Mucosa of descending colon (tissue), 3 donors: ENCODE measurements at regions not wholly inside any gene's neighbourhood (a gene's known extent, or its start where the extent isn't known, plus 50 kb on each side); places are given as distances from the start of the nearest gene placed in this dataset.
A peak's percentile ranks its signal among the peaks of the same experiment; 100 is the strongest.

Experiments
- ATAC-seq: fragments of 200-7000 bp; cut with Tn5 transposase; one replicate; pipeline ENCODE4 v1.9.1; 2020; ENCODE audit warnings: mild to moderate bottlenecking, moderate library complexity
- DNase-seq, 3 donors: peaks; one replicate each; pipeline ENCODE4 v3.0.0-alpha.2; 2020
- H3K36me3 ChIP-seq: fragments of 200-600 bp; one replicate; pipeline ENCODE4 v1.8.0; 2021; ENCODE audit warnings: low read depth, mild to moderate bottlenecking
- H3K4me1 ChIP-seq: fragments of 200-600 bp; one replicate; pipeline ENCODE4 v1.8.0; 2021; ENCODE audit warnings: low read depth, mild to moderate bottlenecking
- H3K4me3 ChIP-seq: fragments of 200-600 bp; one replicate; pipeline ENCODE4 v1.8.0; 2021; ENCODE audit warnings: mild to moderate bottlenecking
- H3K9me3 ChIP-seq: fragments of 200-600 bp; one replicate; pipeline ENCODE4 v1.8.0; 2021; ENCODE audit warnings: mild to moderate bottlenecking
- CTCF ChIP-seq: fragments of 200-600 bp; IDR thresholded peaks from one replicate; pipeline ENCODE4 v1.8.0; 2022; ENCODE audit warnings: antibody characterized with exemption, mild to moderate bottlenecking
- intact Hi-C, 2 donors: fragments of 100-400 bp; cut with DNase I in 1 of 2; cut with micrococcal nuclease in 1 of 2; formaldehyde crosslinking; loops; one replicate each; pipeline versions ENCODE4 v1.11.0 to v1.11.1; 2022; cut with DNase I, micrococcal nuclease
- donor health status: DM: no; HTN: no; CAD: no; lungs with moderate emphysema.
- donor health status: DM: no; HTN: no; CAD: no.
- donor health status: DM: no; HTN: yes; CAD: no.

- intact Hi-C loops, result no loop called here
- H3K9me3 ChIP-seq, result no peaks in the 10 kb centered on the region
- H3K36me3 ChIP-seq, result no peaks in the 10 kb centered on the region
- H3K4me1 ChIP-seq, result no peaks in the 10 kb centered on the region
- no peak for ATAC-seq
- DNase-seq, result no peak
- TF ChIP-seq CTCF, result no peak
- no peak overlapping the region for H3K4me3 ChIP-seq
These were observed 58.1 kb upstream of the SH3GLB1 start for GRCh38 chr1:86646256-86646655.

DNA sequence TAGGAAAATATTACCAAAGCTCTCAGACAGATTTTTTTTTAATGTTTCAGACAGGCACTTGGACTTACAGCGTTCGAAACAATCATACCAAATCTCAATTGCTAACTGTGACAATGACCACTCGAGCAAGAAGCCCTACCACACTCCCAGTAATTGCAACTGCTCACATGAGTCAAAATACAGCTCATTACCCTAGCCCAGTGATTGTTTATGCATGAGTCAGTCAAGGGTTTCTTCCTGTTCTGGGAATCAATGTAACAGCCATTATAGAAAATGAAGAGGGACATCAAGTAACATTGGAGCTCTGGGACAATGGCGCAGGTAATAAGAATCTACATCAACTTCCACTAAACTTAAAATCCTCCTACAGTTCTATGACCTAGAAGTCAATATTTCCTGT is 56.1 kb upstream of the SH3GLB1 start:
- peak; percentile 87 for ATAC-seq
- DNase-seq, result no peak
- Histone ChIP-seq H3K4me3 (no peak overlapping the region), H3K36me3 (no peaks in the 10 kb centered on the region), H3K9me3 (no peaks in the 10 kb centered on the region), H3K4me1 (no peaks in the 10 kb centered on the region)
- intact Hi-C loops, result no loop called here
- no peak for TF ChIP-seq CTCF

DNA sequence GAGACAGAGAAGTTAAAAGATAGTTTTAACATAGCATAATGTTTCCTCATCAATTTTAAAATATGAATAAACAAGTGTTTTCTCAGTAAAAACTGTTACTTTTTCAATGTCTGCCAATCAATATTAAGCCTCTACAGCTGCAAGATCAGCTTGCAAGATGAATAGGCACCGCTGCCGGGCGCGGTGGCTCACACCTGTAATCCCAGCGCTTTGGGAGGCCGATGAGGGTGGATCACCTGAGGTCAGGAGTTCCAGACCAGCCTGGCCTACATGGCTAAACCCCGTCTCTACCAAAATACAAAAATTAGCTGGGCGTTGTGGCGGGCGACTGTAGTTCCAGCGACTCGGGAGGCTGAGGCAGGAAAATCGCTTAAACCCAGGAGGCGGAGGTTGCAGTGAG is 54.8 kb upstream of the SH3GLB1 start:
- no peak for ATAC-seq
- intact Hi-C loops, result no loop called here
- Histone ChIP-seq H3K4me1 (no peaks in the 10 kb centered on the region), H3K36me3 (no peaks in the 10 kb centered on the region), H3K9me3 (no peaks in the 10 kb centered on the region), H3K4me3 (no peak overlapping the region)
- TF ChIP-seq CTCF, result no peak
- DNase-seq, result peak in 1 of 3 donors; percentile 16

GRCh38 chr1:86650065-86650464 is 54.3 kb upstream of the SH3GLB1 start:
- no peak for TF ChIP-seq CTCF
- intact Hi-C loops, result no loop called here
- Histone ChIP-seq H3K36me3 (no peaks in the 10 kb centered on the region), H3K9me3 (no peaks in the 10 kb centered on the region), H3K4me1 (no peaks in the 10 kb centered on the region), H3K4me3 (no peak overlapping the region)
- no peak for DNase-seq
- no peak for ATAC-seq
